CD4-positive, CD25-positive, alpha-beta regulatory T cell (primary cell): ENCODE measurements at regions not wholly inside any gene's neighbourhood (a gene's known extent, or its start where the extent isn't known, plus 50 kb on each side); places are given as distances from the start of the nearest gene placed in this dataset.

ENCODE experiments used
- ATAC-seq, 2 donors: fragments of 150-1000 bp; cut with Tn5 transposase; one replicate each; pipeline ENCODE4 v1.10.0; 2021; ENCODE audit warnings: low read depth in 2 of 2, moderate number of reproducible peaks in 2 of 2, moderate library complexity in 1 of 2
- DNase-seq, 3 donors: peaks; one replicate each; pipeline versions ENCODE4 v3.0.0 to v3.0.0-alpha.2; 2012 to 2022; ENCODE audit warnings: mixed read lengths in 1 of 3
- H3K27ac ChIP-seq: one replicate; pipeline ENCODE4 v1.7.0; 2013; ENCODE audit warnings: mild to moderate bottlenecking, low read length; ENCODE audit not compliant: insufficient read depth, poor library complexity, severe bottlenecking
- H3K27me3 ChIP-seq: one replicate; pipeline ENCODE4 v1.7.0; 2013; ENCODE audit warnings: low read length; ENCODE audit not compliant: control insufficient read depth, insufficient read depth
- H3K36me3 ChIP-seq: one replicate; pipeline ENCODE4 v1.7.0; 2013; ENCODE audit warnings: mild to moderate bottlenecking, low read length, moderate library complexity; ENCODE audit not compliant: control insufficient read depth, insufficient read depth
- H3K4me1 ChIP-seq: 2 replicates; pipeline ENCODE4 v1.7.0; 2013; ENCODE audit warnings: mild to moderate bottlenecking, low read length; ENCODE audit not compliant: insufficient read depth, control insufficient read depth, poor library complexity, severe bottlenecking
- H3K4me3 ChIP-seq: one replicate; pipeline ENCODE4 v1.7.0; 2013; ENCODE audit warnings: low read depth, mild to moderate bottlenecking, low read length, moderate library complexity
- H3K9me3 ChIP-seq, 2 experiments: 1 replicate in 1 of 2; 2 replicates in 1 of 2; pipeline ENCODE4 v1.7.0; 2013; ENCODE audit warnings: low read length in 2 of 2, mild to moderate bottlenecking in 1 of 2, moderate library complexity in 1 of 2; ENCODE audit not compliant: control insufficient read depth in 2 of 2
- H3K27ac Mint-ChIP-seq, 3 donors: one replicate each; pipeline ENCODE4 v1.8.0; 2020 to 2022; ENCODE audit warnings: mild to moderate bottlenecking in 3 of 3, mixed read lengths in 3 of 3, moderate library complexity in 2 of 3
- H3K27me3 Mint-ChIP-seq: one replicate; pipeline ENCODE4 v1.8.0; 2022; ENCODE audit warnings: mild to moderate bottlenecking, mixed read lengths
- H3K36me3 Mint-ChIP-seq: one replicate; pipeline ENCODE4 v1.8.0; 2020; ENCODE audit warnings: mixed read lengths
- H3K4me1 Mint-ChIP-seq, 4 donors: one replicate each; pipeline ENCODE4 v1.8.0; 2020 to 2022; ENCODE audit warnings: mixed read lengths in 4 of 4, mild to moderate bottlenecking in 1 of 4
- H3K4me3 Mint-ChIP-seq, 4 donors: one replicate each; pipeline ENCODE4 v1.8.0; 2020 to 2022; ENCODE audit warnings: mild to moderate bottlenecking in 4 of 4, mixed read lengths in 4 of 4, moderate library complexity in 3 of 4
- H3K9me3 Mint-ChIP-seq, 7 donors: one replicate each; pipeline ENCODE4 v1.8.0; 2020 to 2022; ENCODE audit warnings: mixed read lengths in 7 of 7, mild to moderate bottlenecking in 3 of 7, moderate library complexity in 2 of 7

DNA sequence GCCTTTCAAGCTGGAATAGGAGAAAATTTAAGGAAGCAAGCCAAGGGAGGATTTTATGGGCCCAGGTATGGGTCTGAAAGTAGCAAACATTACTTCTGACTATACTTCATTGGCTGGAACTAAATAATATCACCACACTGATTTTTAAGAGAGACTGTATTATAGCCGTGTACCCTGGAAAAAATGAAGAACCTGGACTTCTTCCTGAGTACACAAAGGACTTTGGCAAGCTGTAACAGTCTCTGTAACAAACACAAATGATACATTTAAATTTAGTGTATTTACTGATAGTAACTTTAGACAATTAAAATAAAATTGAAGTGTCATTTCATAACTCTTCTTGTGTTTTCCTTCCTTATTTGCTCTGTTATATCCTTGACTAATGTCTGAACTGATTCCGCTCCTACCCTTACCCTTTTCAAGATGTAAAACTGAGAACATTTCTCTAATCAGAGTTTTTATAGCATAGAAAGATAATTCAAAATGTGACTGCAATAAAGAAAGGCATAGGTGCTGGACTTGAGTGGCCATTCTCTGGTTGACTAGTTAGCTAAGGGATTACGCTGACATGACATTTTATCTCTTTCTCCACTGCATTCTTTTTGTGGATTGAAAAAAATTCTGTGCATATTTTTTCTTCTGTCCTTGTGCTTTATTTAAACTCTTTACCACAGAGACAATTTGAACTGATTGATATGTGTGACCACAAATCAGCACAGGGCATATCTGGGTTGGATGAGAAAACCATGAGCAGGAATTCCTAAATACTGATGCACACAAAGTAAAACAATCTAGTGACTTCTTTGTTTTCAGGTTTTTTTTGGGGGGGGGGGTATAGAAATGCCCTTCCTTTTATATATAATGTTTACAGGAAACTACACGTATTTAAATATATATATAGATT lies 349.7 kb downstream of the MDFIC start:
- no peaks in the 10 kb centered on the region for H3K27me3 Mint-ChIP-seq
- H3K9me3 Mint-ChIP-seq, result no peaks in the 10 kb centered on the region
- no peaks in the 10 kb centered on the region for H3K4me1 Mint-ChIP-seq
- no peaks in the 10 kb centered on the region for H3K4me1 ChIP-seq
- ATAC-seq (no peak), DNase-seq (no peak)
- H3K27ac ChIP-seq, result no peak overlapping the region
- no peak overlapping the region for H3K27ac Mint-ChIP-seq
- H3K4me3 Mint-ChIP-seq, result no peak overlapping the region
- H3K36me3 ChIP-seq, result no peaks in the 10 kb centered on the region
- H3K36me3 Mint-ChIP-seq, result no peaks in the 10 kb centered on the region
- no peaks in the 10 kb centered on the region for H3K9me3 ChIP-seq
- H3K27me3 ChIP-seq, result no peaks in the 10 kb centered on the region
- no peak overlapping the region for H3K4me3 ChIP-seq

DNA sequence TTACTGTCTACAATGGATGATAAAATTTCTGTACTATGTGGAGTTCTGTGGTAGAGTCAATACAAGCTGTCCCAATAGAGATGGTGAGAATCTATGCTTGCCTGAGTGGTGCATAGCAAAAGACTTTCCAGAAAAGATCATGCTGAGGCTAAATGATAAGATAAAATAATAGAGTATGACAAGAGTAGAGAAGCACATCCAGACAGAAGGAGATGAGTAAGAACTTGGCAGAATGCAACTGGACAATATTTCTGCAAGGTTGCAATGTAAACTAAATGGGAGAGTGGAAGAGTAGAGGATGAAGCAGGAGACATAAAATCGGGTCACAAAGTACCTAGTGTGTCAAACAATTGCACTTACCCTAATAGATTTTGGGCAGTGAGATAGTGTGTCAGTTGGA lies 347.6 kb downstream of the MDFIC start:
- Mint-ChIP-seq H3K36me3 (no peaks in the 10 kb centered on the region), H3K4me1 (no peaks in the 10 kb centered on the region), H3K4me3 (no peak overlapping the region), H3K27me3 (no peaks in the 10 kb centered on the region), H3K9me3 (peaks cover 0 to 1% (median 0%) of the 10 kb centered on the region in 7 donors), H3K27ac (no peak overlapping the region)
- Histone ChIP-seq H3K9me3 (no peaks in the 10 kb centered on the region), H3K27me3 (no peaks in the 10 kb centered on the region), H3K4me1 (no peaks in the 10 kb centered on the region), H3K27ac (no peak overlapping the region), H3K4me3 (no peak overlapping the region), H3K36me3 (no peaks in the 10 kb centered on the region)
- DNase-seq (no peak), ATAC-seq (no peak)

DNA sequence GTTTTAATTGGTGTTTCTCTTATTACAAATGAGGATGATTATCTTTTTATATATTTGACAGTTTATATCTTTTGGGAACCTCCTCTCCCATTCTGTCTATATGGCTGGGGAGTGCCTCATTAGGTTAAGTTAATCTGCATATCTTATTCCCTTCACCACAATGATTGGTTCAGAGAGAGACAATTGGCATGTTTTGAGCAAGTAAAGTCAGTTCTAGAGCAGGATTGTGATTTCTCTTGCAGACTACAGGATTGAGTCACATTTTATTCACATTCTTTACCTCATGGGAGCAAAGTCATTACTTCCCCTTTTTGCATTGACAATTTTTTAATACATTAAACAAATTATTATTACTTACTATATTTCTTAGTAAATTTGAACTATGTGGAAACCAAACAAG lies 345.6 kb downstream of the MDFIC start:
- H3K27me3 Mint-ChIP-seq, result no peaks in the 10 kb centered on the region
- H3K27me3 ChIP-seq, result no peaks in the 10 kb centered on the region
- no peak overlapping the region for H3K4me3 ChIP-seq
- no peak overlapping the region for H3K27ac Mint-ChIP-seq
- no peaks in the 10 kb centered on the region for H3K36me3 ChIP-seq
- no peak overlapping the region for H3K4me3 Mint-ChIP-seq
- H3K9me3 Mint-ChIP-seq, result peaks cover 0 to 5% (median 0%) of the 10 kb centered on the region in 7 donors
- no peaks in the 10 kb centered on the region for H3K4me1 ChIP-seq
- ATAC-seq (no peak), DNase-seq (no peak)
- H3K9me3 ChIP-seq, result no peaks in the 10 kb centered on the region
- H3K4me1 Mint-ChIP-seq, result no peaks in the 10 kb centered on the region
- H3K36me3 Mint-ChIP-seq, result no peaks in the 10 kb centered on the region
- no peak overlapping the region for H3K27ac ChIP-seq

DNA sequence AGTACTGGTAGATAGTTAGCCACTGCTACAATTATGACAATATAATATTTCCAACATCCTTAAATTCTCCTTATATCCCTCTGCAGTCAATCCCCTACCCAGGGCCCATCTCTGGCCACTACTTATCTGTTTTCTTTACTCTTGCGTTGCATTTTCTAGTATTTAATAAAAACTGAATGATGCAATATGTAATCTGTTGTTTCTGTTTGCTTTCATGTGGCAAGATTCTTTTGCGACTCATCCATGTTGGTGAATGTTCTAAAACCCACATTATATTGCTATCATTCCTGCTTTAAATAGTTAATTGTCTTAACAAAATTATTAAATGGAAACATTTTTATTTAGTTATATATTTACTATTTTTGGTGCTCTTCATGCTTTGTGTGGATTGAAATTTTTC lies 338.5 kb downstream of the MDFIC start:
- ATAC-seq (no peak), DNase-seq (no peak)
- no peak overlapping the region for H3K27ac ChIP-seq
- H3K4me3 ChIP-seq, result no peak overlapping the region
- H3K27ac Mint-ChIP-seq, result no peak overlapping the region
- no peaks in the 10 kb centered on the region for H3K36me3 ChIP-seq
- H3K4me3 Mint-ChIP-seq, result no peak overlapping the region
- H3K27me3 Mint-ChIP-seq, result peaks cover 4% of the 10 kb centered on the region
- no peaks in the 10 kb centered on the region for H3K9me3 ChIP-seq
- H3K4me1 Mint-ChIP-seq, result no peaks in the 10 kb centered on the region
- peaks cover 0 to 5% (median 0%) of the 10 kb centered on the region in 7 donors for H3K9me3 Mint-ChIP-seq
- H3K27me3 ChIP-seq, result no peaks in the 10 kb centered on the region
- H3K4me1 ChIP-seq, result no peaks in the 10 kb centered on the region
- H3K36me3 Mint-ChIP-seq, result no peaks in the 10 kb centered on the region

DNA sequence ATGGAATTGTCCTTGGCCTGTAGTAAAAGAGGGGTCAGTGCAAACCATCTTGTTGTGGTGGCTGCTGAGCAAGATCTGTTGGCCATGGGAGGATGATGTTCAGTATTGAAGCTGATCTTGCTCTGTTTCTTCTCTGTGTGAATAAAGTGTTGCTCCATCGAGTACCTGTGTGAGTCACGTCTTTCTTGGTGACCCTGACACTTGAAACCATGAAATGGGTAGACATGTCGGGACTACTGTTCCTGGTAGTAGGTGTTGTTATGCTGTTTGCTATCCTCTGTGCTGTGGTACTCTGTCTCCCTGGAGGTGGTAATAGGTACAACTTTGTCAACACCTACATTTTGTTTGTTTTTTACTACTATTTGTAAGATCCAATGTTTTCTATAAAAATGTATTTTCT lies 330.6 kb downstream of the MDFIC start:
- Histone ChIP-seq H3K4me3 (no peak overlapping the region), H3K9me3 (no peaks in the 10 kb centered on the region), H3K27ac (no peak overlapping the region), H3K27me3 (no peaks in the 10 kb centered on the region), H3K36me3 (no peaks in the 10 kb centered on the region), H3K4me1 (no peaks in the 10 kb centered on the region)
- H3K4me3 Mint-ChIP-seq, result no peak overlapping the region
- peaks cover 0 to 16% (median 1%) of the 10 kb centered on the region in 4 donors for H3K4me1 Mint-ChIP-seq
- no peaks in the 10 kb centered on the region for H3K27me3 Mint-ChIP-seq
- no peaks in the 10 kb centered on the region for H3K9me3 Mint-ChIP-seq
- H3K36me3 Mint-ChIP-seq, result no peaks in the 10 kb centered on the region
- no peak for DNase-seq
- no peak overlapping the region for H3K27ac Mint-ChIP-seq
- no peak for ATAC-seq

DNA sequence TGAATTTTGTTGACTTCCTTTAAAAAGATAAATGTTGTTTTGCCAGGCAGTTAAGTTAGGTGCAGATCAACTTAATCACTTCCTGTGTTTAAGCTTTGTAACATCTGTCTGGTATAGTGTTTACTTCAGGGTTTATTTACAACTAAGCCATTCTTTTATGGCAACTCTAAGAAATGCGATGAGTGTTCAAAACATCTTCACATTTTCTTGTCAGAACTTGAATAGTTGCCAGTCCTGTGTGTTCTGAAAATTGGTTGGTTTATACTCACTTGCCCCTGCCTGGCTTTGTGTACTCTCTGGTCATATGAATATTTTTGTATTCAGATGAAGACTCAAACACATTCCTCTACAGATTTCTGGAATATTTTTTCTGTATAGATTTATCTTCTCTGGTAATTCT lies 327.2 kb downstream of the MDFIC start:
- no peak for DNase-seq
- no peaks in the 10 kb centered on the region for H3K4me1 ChIP-seq
- no peaks in the 10 kb centered on the region for H3K27me3 ChIP-seq
- Mint-ChIP-seq H3K4me1 (peaks cover 0 to 16% (median 1%) of the 10 kb centered on the region in 4 donors), H3K36me3 (no peaks in the 10 kb centered on the region), H3K4me3 (no peak overlapping the region), H3K9me3 (peaks cover 0 to 6% (median 2%) of the 10 kb centered on the region in 7 donors), H3K27ac (peak overlapping the region in 1 of 3 donors; percentile 58), H3K27me3 (no peaks in the 10 kb centered on the region)
- no peak overlapping the region for H3K27ac ChIP-seq
- no peak for ATAC-seq
- H3K36me3 ChIP-seq, result no peaks in the 10 kb centered on the region
- no peaks in the 10 kb centered on the region for H3K9me3 ChIP-seq
- no peak overlapping the region for H3K4me3 ChIP-seq

DNA sequence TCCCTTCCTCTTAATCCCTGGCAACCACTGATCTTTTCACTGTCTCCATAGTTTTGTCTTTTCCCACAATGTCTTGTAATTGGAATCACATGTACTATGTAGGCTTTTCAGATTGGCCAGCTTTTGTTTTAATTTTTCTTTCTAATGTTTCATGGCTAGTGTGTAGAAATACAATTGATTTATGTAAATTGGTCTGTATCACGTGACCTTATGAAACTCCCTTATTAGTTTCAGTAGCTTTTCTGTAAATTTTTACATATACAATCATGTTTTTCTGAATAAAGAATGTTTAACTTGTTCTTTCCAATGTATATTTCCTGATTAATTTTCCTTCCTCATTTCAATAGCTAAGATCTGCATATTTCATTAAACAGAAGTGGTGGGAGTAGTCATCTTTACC lies 319.3 kb downstream of the MDFIC start:
- Histone ChIP-seq H3K36me3 (no peaks in the 10 kb centered on the region), H3K4me1 (no peaks in the 10 kb centered on the region), H3K27ac (no peak overlapping the region), H3K9me3 (no peaks in the 10 kb centered on the region), H3K27me3 (no peaks in the 10 kb centered on the region), H3K4me3 (no peak overlapping the region)
- Mint-ChIP-seq H3K27ac (no peak overlapping the region), H3K4me1 (no peaks in the 10 kb centered on the region), H3K9me3 (peaks cover 0 to 6% (median 3%) of the 10 kb centered on the region in 7 donors), H3K4me3 (no peak overlapping the region), H3K36me3 (no peaks in the 10 kb centered on the region), H3K27me3 (no peaks in the 10 kb centered on the region)
- DNase-seq, result no peak
- ATAC-seq, result no peak

DNA sequence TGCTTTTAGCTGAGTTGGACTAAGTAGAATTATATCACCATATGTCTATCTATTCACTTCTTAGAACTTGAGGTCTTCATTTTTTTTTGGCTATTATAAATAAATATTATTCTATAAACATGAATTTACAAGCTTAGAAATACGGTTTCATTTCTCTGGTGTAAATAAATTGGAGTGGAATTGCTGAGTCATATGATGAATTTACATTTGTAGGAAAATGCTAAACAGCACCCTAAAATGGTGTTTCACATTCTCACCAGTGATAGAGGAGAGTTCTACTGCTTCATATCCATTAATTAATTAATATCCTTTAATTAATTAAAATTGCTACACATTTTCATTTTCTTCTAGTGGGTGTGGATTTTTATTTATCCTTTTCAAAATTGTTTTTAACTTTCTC lies 318.3 kb downstream of the MDFIC start:
- H3K27me3 Mint-ChIP-seq, result no peaks in the 10 kb centered on the region
- ATAC-seq (no peak), DNase-seq (no peak)
- Histone ChIP-seq H3K9me3 (no peaks in the 10 kb centered on the region), H3K36me3 (no peaks in the 10 kb centered on the region), H3K27ac (no peak overlapping the region), H3K27me3 (no peaks in the 10 kb centered on the region), H3K4me3 (no peak overlapping the region), H3K4me1 (no peaks in the 10 kb centered on the region)
- H3K4me3 Mint-ChIP-seq, result no peak overlapping the region
- H3K9me3 Mint-ChIP-seq, result peaks cover 0 to 6% (median 3%) of the 10 kb centered on the region in 7 donors
- no peaks in the 10 kb centered on the region for H3K36me3 Mint-ChIP-seq
- no peaks in the 10 kb centered on the region for H3K4me1 Mint-ChIP-seq
- no peak overlapping the region for H3K27ac Mint-ChIP-seq
